ENCODE measurements at regions not wholly inside any gene's neighbourhood (a gene's known extent, or its start where the extent isn't known, plus 50 kb on each side); places are given as distances from the start of the nearest gene placed in this dataset.

DNA sequence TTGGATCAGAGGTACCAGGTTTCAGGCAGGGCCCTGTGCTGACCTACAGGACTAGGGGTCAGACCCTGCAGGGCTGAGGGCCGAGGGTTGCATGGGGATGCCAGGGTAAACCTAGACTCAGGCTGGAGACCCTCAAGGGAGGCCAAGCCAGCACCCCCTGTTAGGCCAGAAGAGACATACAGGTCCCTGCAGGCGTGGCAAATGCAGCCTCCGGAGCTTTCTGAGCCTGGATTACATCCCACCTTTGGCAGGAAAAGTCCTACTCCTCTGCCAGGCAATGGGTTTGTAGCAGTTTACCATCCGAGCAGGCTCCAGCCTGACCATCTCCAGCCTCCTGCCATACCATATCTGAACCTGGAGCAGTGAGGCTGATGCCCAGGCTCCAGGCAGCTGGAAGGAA lies 425.3 kb downstream of the NPHP4 start:
- DNase-seq (no peak), ATAC-seq (no peak)
- intact Hi-C loops (cut with DNase I) = loop anchor here in 1 of 10 donors (5.0 kb wide), 1 partner anchor 1645 kb away; no protein-coding TSS in a partner anchor
- WGBS, 2 donors = 53 to 64% methylated on average over 4 of the region's 4 CpGs
- Histone ChIP-seq H3K27me3 (peaks cover 0 to 7% (median 0%) of the 10 kb centered on the region in 7 donors), H3K27ac (no peak overlapping the region), H3K4me1 (no peaks in the 10 kb centered on the region), H3K9me3 (peaks cover 0 to 32% (median 9%) of the 10 kb centered on the region in 11 donors), H3K36me3 (no peaks in the 10 kb centered on the region), H3K4me3 (no peak overlapping the region)
- TF ChIP-seq, protein P1, sequence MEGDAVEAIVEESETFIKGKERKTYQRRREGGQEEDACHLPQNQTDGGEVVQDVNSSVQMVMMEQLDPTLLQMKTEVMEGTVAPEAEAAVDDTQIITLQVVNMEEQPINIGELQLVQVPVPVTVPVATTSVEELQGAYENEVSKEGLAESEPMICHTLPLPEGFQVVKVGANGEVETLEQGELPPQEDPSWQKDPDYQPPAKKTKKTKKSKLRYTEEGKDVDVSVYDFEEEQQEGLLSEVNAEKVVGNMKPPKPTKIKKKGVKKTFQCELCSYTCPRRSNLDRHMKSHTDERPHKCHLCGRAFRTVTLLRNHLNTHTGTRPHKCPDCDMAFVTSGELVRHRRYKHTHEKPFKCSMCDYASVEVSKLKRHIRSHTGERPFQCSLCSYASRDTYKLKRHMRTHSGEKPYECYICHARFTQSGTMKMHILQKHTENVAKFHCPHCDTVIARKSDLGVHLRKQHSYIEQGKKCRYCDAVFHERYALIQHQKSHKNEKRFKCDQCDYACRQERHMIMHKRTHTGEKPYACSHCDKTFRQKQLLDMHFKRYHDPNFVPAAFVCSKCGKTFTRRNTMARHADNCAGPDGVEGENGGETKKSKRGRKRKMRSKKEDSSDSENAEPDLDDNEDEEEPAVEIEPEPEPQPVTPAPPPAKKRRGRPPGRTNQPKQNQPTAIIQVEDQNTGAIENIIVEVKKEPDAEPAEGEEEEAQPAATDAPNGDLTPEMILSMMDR (IDR thresholded peaks at IDR 0.05) = no peak

DNA sequence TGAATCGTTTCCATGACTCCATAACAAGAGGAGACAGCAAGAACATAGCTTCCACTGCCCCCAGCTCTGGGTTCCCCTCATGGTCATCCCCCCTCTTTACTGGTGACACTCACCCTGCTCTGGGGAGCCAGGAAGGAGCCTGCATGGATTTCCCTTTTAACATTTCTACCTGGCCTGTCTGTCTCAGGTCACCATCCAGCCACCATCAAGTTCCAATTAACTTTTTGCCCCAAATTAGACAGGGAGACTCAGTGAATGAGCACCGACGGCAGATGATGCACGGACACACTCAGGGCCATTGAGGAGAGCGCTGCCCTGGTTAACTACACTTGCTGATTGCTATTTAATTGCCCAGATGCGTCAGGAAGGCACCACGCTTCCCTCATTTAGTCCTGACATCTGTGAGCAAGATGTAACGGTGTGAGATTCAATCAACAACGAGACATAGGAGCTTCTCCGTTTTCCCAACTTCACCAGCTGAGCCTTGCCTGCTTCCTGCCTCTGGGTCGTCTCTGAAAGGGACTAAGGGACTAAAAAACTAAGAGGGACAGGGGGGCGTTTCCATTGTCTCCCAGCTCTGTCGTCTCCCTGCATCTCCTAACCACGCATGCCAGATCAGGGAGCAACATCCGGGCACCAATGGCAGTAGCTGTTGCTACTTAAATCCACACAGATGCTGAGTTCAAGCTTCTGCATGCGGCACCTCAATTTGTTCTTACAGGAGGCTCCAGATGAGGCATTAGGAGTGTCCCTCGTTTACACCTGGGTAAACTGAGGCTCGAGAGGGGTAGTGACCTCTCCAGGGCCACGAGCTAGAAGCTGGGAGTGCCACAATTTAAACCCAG lies 426.7 kb downstream of the NPHP4 start:
- H3K9me3 ChIP-seq = peaks cover 0 to 23% (median 9%) of the 10 kb centered on the region in 11 donors
- H3K27me3 ChIP-seq = peaks cover 0 to 7% (median 0%) of the 10 kb centered on the region in 7 donors
- intact Hi-C loops (cut with DNase I) = loop anchor here in 1 of 10 donors (5.0 kb wide), 1 partner anchor 1647 kb away; no protein-coding TSS in a partner anchor
- H3K4me3 ChIP-seq = no peak overlapping the region
- WGBS, 2 donors = 68 to 70% methylated on average over 19 of the region's 19 CpGs
- TF ChIP-seq, protein P1 (IDR thresholded peaks at IDR 0.05) = no peak
- no peak overlapping the region for H3K27ac ChIP-seq
- no peaks in the 10 kb centered on the region for H3K36me3 ChIP-seq
- no peaks in the 10 kb centered on the region for H3K4me1 ChIP-seq
- ATAC-seq (no peak), DNase-seq (no peak)

DNA sequence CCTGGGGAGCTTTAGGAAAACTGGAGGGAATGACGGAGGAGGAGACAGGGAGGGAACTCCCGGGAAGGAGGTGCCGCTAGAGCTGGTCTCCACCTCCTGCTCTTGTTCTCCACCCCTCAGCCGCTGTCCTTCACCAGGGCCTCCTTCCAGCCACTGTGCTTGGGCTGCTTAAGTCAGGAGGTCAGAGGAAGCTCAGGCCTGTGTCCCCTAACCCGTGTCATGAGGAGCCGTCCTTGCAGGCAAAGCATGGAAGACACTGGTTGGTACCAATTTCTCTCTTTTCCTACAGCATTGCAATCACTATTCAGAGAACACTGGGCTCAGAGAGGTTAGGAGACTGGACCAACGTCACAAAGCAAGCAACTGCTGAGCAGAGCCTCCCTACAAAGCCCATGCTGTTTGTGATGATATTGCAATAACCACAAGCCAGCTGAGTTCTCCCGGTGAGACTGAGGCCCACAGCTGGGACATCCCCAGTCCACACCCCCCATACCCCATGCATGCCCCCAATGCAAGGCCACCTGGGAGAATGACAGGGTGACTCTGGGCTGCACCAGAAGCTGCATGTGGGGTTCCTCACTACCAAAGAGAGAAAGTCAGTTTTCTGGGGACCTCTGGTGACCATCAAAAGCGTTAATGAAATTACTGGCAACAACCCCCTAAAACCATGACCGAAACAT lies 427.5 kb downstream of the NPHP4 start:
- ATAC-seq (no peak), DNase-seq (no peak)
- intact Hi-C loops (cut with DNase I) = loop anchor here in 1 of 10 donors (5.0 kb wide), 1 partner anchor 1648 kb away; no protein-coding TSS in a partner anchor
- Histone ChIP-seq H3K4me1 (no peaks in the 10 kb centered on the region), H3K9me3 (peaks cover 0 to 15% (median 4%) of the 10 kb centered on the region in 11 donors), H3K36me3 (no peaks in the 10 kb centered on the region), H3K27me3 (peaks cover 0 to 7% (median 0%) of the 10 kb centered on the region in 7 donors), H3K27ac (no peak overlapping the region), H3K4me3 (no peak overlapping the region)
- TF ChIP-seq, protein P1 (IDR thresholded peaks at IDR 0.05) = no peak
- WGBS, 2 donors = 83 to 84% methylated on average over 10 of the region's 10 CpGs

DNA sequence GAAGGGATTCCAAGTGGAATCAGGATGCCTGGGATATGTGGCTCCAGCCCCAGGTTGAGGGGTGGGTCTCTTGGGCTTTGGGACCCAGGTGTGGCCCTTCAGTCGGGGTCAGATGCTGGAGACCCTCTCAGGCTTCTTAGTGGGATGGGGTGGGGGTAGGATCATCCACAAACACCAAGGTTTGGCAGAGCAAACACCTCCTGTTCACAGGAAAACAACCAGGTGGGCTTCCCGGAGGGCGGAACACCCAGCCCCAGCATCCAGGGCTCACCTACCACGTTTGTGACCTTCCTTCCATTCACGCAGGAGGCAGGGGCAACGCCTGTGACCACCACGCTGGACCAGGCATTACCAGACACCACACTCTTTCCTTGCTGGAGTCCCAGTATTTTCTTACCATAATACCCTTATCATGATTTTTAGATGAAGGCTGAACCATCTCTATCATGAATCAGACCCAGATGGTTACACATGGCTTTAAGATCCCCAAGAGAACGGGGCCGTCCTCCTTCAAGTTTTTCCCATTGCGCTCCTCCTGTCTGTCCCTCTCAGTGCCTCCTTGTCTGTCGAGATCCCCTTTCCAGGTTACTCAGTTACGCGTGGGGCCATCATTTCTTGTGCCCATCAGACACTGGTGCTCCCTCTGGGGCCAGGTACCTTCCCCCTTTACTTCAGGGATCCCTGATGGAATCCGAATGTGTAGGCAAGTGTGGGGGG lies 428.2 kb downstream of the NPHP4 start:
- H3K4me3 ChIP-seq = no peak overlapping the region
- 74 to 83% methylated on average over 14 of the region's 14 CpGs for WGBS, 2 donors
- TF ChIP-seq, protein P1 (IDR thresholded peaks at IDR 0.05) = no peak
- peaks cover 0 to 7% (median 0%) of the 10 kb centered on the region in 7 donors for H3K27me3 ChIP-seq
- no peak for DNase-seq
- ATAC-seq = no peak
- H3K4me1 ChIP-seq = no peaks in the 10 kb centered on the region
- intact Hi-C loops (cut with DNase I) = no loop called here
- peaks cover 0 to 13% (median 0%) of the 10 kb centered on the region in 11 donors for H3K9me3 ChIP-seq
- H3K27ac ChIP-seq = no peak overlapping the region
- H3K36me3 ChIP-seq = no peaks in the 10 kb centered on the region

Measured in heart right ventricle (tissue), 16 donors.